HS-5 (cell line): ENCODE measurements at regions not wholly inside any gene's neighbourhood (a gene's known extent, or its start where the extent isn't known, plus 50 kb on each side); places are given as distances from the start of the nearest gene placed in this dataset.

Experiments
- DNase-seq: peaks from one replicate; pipeline ENCODE4 v3.0.0-alpha.2; 2012; ENCODE audit warnings: low read depth

DNA sequence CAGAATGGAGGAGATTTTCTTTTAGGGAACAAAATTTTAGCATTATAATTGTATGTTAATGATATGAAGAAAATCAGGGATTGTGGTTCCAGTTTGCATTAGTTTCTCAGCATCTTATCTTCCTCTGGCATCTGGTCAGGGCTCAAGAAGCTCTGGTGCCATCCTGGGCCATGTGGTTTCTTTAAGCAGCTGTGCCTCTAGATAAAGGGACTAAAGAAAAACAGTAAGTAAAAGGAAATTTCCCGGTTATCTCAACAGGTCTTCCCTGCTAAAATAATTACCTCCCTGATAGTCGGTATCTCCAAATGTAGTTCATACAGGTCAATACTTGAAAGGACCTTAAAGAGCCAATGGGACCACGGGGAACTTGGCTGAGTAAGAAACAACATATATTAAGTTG is 375.1 kb upstream of the RBMS3 start:
- DNase-seq: no peak

DNA sequence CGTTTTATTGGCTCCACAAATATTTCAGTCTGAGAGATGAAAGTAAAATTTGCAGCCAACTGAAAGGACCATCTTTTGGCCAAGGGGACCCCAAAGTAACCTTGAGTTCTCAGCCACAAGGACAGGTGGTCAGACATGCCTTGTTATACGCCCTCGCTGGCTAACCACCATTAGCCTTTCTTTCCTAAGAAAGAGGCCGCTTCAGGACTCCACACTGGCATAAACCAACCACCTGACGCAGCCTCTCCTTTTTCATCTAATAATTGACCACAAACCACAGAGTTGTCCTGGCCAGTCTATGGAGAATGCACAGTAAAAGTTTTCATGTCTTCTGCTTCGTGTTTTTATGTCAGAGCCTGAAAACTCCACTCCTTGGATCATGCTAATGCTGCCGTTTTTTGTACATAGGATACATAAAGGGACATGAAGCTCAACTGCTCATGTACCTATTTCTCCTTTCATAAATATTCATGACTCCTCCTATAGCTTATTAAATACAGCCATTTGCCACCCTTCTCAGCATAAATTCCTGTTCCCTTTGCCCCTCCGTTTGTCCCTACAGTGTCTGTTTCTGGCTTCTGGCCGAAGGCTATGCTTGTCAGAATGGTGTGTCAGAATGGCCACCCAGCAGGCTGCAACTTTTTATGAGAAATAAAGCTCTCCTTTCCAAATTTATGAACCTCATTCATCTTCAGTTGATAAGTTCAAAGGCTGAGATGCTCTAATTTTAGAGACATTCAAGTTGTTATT is 374.1 kb upstream of the RBMS3 start:
- no peak for DNase-seq

DNA sequence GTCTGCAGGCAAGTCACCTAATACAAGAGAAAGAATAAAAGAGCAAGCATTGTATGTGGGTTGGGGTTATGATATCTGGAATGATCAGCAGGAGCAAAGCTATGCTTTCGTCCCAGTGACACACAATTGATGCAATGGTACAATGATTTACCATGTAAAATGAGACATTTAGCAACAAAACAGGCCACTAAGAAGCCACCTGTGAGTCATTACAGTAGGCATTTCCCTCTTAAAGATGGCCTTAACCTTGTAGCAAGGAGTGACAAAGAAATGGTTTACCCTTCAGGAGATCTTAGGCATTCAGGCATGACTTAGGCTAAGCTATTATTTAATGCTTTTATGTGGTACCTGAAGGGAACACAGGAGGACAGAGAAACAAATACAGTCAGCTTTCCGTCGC is 373.3 kb upstream of the RBMS3 start:
- no peak for DNase-seq

DNA sequence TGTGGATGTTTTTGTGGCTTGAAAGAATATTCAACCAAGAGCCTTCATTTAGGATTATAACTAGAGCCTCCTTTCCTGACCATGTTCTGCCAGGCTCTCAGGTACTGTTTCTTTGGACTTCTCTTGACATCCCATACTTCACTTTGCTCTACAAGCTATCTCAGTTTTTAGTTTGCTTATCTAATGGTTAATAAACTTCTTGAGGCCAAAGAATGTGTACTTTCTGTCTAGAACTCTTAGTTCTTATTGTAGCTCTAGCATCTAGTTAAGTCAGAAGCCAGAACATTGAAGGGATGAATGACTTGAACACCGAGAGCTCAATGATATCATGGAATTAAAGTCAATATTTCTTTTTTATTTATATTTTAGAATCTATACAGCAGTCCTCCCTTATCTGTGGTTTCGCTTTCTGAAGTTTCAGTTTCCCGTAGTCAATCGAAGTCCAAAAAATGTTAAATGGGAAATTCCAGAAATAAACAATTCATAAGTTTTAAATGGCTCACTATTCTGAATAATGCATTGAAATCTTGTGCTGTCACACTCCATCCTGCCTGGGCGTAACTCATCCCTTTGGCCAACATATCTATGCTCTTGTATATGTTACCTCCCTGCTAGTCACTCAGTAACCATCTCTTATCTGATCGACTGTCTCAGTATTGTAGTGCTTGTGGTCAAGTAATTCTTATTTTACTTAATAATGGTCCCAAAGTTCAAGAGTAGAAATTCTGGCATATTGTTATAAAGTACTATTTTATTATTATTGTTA is 368.6 kb upstream of the RBMS3 start:
- no peak for DNase-seq

DNA sequence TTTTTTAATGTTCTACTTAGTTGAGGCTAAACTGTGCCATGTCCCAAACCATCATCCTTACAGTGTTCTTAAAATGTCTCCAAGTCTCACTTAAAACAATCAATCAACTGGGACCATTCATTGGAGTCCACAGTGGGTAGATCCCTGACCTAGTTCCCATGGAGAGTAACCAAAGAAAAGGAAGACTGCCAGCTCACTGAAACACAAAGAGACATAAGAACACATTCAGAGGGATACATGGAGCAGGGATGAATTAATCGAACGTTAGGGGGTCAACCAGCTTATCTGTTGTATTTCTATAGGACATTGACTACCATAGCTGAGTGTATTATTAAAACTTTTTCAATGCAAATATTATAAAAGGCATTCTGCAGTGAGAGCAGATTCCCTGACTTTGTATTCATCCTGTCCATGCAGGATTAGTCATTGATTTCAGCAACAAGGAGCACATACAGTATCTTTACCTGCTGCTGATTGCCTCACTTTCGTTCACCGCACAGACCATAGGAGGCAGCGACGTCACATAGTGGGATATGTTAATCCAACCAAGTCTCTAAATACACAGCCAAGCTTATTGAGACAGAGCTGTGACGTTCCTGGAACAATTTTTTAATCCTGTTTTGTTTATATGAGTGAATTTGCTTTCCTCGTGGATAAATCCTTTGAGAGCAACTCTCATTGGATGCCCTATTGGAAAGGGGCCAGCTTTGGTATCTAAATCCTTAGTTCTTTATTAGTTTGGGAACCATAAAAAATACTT is 364.9 kb upstream of the RBMS3 start:
- peak; percentile 15 for DNase-seq

DNA sequence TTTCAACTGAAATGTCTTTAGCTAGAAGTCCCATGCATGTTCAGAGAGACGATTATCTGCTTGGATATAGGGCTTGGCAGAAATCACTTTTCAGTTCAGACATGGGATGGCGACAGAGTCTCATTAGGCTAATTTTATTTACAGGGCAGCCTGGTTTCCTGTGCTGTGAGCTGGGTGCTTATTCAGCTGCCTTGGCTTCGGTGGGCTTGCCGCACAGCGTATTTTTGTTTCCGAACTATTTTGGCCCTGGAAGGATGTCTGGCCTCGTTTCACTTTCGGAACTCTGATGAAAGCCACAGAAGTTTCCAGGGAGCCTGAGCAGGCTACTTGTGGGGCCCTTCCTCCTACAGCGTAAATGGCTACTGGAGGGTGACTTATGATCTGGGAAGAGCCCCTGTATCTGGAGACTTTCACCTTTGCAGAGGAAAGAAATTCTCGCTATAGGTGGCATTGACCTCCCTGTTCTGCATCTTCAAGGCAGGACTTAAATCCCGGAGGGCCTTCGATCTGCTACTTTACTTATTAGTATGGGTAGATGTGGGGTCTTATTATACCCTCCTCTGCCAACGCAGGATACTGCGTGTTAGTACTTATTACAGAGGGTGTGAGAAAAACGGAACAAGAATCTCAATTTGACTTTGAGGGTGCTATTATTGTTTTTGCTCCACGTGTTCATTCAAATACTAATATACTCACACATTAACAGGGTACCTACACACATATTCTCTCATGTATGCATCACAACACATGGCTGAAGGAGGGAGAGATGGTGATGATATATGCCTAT is 364.0 kb upstream of the RBMS3 start:
- DNase-seq: no peak

DNA sequence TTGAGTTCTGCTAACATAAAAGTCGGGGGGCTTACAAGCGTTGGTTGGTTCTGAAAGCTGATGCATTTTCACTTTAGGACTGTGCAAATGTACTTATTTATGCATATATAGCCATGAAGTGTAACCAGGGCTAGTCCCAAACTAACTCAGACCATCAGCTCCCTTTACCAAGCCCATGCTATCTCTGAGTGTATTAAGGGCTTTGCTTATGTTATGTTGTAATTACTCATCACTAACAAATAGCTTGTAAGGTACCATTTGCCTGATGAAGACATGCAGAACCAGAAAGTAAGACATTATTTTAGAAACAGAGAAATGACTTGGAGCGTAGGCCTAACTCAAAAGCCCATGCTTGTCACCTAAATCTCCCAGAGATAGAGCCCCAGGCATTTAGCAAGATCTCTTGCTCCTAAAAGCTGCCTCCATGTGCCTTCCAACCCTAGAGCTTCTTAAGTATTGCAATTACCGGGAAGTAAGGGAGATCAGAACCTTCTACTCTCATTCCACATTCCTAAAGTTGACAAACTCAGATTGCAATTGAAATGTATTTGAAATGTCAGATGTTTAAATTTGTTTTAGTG is 362.9 kb upstream of the RBMS3 start:
- no peak for DNase-seq

DNA sequence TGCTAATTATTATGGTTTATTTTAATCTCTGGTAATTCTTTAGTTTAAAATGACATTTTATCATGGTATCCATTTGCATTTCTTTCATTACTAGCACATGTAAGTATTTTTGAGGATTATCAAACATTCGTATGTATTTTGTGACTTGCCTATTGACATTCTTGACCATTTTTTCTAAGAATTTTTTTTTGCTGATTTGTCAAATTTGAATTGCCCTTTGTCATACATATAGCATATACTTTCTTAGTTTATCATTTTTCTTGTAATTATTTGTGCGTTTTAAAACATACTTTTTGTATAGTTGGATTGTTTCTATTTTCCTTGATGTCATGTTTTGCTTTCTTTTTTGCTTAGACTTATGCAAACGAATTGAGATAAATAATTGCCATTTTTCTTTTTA is 358.5 kb upstream of the RBMS3 start:
- DNase-seq: no peak

DNA sequence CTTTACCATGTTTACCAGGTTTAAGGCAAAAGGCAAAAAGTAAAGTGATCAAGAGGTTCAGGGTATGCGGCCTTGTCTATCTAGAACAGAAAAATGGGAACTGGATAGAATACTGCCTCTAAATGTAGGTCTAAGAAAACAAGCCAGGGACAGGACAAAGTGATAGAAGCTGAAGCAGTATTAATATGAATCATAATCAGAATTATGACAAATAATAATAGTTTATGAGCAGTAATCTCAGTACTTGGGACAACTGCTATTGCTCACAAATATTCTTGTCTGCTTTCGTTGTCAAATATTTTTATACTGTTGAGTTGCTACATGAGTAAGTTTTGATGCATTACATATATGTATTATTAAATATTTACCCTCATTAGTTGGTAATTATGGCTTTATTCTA is 356.9 kb upstream of the RBMS3 start:
- DNase-seq: no peak

DNA sequence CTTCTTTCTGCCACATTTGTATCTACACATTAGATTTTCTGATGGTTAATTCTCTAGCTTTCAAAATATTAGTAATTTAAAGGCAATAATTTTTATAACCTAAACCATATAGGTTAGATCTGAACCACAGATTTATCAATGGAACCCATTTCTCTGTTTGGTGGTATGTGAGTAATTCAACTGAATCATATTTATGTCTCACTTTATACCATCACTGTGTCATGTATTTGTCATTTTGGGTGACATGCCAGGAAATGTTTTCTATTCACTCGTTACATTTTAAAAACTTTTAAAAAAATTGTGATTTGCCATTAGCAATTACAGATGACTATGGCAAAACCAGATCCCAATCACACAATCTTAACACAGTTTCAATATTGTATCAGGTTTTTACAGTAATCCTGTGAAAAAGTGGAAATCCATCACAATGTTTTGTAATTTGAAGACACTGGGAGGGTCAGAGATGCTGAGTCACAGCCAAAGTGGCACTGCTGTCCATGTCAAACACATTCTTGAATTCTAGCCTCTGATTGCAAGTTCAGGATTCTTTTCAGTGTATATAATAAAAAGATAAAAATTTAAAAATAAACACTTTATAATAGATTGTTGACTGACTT is 356.0 kb upstream of the RBMS3 start:
- DNase-seq: peak; percentile 24

DNA sequence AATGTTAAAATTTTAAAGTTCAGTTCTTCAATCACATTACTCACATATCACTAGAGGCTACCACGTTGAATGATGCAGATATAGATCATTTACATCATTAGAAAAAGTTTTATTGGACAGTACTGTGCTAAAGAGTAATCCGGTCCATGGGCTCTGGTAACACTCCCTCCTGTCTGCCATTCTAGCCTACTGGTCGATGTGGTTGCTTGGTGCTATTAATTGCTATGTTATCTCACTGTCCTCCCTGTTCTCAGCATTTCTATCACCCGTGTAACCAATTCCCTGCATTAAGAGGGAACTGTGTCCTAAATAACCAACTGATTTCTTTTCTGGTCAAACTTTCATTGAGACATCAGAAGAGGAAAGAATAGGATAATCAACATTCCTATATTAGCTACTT is 347.5 kb upstream of the RBMS3 start:
- DNase-seq: no peak

DNA sequence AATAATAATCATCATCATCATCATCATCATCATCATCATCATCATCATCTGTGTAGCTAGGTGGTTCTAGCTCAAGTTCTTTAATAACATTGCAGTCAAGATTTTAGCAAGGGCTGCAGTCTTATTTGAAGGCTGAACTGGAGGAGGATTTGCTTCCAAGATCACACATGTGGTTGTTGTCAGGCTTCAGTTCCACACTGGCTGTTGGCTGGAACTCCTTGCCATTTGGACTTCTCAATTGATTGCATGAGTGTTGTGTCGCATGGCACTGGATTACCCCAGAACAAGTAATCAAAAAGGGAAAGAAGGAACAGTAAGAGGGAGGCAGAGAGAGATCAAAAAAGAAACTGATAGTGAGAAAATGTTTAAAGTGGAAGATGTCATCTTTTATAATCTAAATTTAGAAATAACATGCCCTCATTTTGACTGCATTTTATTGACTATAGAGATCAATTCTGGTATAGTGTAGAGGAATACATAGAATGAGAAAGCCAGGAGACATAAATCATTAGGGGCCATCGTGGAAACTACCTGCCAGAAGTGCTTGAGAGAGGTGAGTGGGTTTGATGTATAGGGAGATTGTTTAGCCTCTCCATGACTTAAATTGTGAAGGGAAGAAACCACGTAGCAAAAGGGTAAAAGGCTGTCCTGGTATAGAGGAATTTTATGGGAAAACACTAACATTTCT is 346.6 kb upstream of the RBMS3 start:
- DNase-seq: no peak

DNA sequence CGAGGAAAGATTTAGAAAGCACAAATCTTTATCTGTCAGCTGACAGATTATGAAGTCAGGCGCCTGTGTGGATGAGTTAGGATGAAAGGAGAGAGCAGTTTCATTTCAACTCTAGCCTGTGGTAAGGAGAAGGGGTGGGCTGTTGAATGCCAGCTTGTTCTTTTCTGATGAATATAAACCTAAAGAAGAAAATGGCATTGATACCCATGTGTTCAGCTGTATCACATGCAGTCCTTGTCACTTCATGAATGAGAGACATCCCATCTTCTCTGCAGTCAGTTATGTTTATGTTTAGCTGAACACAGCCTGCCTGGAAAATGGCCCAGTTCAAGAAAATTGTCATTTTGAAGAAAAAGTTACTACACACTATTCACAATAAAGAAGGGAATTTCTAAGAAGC is 345.7 kb upstream of the RBMS3 start:
- no peak for DNase-seq

DNA sequence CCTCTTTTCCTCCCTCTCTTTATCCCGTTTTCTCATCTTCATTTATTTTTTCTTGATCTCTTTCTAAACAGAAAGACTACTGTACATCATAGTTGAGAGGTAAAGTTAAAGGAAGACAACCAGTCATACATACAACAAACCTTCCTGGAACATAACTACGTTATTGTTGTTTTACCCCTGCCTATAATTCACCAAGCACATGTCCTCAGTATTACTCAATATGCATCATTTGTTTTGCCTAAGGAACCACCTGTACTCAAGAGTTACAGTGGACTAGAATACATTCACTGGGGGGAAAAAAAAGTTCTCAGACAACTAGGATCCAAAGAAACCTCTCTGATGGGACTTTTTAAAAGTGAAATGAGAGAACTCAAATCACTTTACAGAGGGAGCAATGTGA is 344.7 kb upstream of the RBMS3 start:
- no peak for DNase-seq

DNA sequence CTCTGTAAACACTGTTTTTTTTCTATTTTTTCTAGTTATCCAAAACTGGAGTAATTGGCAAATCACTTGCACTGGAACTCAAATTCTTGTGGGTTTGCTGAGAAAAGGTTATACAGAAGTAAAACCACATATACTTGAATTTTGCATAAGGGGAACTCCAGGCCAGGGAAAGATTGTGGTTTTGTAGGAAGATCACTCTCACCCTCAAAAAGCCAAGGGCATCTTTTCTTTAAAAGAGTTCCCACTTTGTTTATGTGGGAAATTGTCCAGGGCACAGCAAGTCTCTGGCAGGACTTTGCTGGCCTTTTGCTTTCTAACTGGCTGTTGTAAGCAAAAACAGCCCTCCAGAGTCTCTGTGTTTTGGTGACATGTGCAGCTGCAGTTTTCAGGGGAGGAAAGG is 340.3 kb upstream of the RBMS3 start:
- no peak for DNase-seq

DNA sequence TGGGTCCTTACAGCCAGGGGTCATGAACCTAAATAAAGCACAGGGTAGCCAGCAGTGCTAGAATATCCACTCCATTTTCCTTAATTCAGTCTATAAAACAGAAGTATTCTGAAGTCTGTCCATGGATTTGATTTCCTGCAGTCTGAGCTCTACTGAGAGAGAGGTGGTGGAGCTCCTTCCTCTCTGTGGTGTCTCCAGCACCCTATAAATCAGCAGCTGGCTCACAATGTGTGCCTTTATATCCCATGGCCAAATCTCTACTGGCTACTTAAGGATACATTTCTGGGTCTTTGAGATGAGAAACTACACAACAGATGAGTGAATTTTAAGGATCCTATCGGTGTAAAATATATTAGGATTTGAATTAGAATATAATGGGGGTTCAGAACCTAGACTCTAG is 339.9 kb upstream of the RBMS3 start:
- DNase-seq: no peak

DNA sequence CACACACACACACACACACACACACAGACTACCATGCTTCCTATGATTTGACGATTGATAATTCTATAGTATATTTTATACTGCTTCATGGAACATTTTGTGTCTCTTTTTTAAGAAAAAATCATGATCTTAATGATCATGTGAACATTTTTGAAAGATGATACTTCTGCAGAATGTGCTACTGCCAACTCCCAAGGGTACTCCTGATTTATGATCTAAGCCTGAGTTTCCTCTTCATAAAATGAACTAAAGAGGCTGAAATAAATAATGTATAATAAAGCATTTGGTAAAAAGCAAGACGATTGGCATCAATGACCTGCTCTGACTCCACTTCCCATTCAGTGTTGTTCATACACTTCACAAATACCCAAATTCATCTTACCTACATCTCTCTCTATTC is 333.8 kb upstream of the RBMS3 start:
- DNase-seq: no peak

DNA sequence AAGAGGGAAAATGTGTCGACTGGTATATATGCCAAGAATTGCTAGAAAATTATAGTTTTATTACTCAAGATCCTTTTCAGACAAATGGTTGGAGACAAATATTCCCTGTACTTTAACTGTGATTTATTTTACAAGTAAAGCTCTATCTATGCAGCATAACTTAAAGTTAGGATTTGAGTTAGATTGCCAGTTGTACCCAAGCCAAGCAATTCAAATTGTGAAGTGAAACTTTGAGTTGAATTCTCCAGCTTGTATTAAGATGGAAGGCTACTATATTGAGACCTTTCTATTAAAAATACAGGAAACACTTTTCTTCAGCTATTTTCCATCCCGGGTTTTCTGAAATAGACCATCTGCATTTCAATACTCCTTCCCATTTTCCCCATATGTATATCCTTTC is 333.1 kb upstream of the RBMS3 start:
- no peak for DNase-seq

DNA sequence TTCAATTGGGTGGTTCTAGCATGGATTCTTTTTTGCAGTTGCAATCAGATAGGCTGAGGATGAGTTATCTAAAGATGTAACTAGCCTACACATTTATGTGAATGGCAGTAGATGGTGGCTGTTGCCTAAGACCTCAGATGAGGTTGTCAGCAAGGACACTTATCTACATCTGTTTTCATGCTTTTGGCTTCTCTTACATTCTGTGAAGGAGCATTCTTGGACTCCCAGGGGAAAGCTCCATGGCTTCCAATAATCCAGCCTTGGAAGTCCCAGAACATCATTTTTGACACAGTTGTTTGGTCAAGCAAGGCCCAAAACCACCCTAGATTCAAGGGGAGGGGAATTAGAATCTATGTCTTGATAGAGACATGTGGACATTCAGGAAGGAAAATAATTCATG is 332.2 kb upstream of the RBMS3 start:
- DNase-seq: no peak

DNA sequence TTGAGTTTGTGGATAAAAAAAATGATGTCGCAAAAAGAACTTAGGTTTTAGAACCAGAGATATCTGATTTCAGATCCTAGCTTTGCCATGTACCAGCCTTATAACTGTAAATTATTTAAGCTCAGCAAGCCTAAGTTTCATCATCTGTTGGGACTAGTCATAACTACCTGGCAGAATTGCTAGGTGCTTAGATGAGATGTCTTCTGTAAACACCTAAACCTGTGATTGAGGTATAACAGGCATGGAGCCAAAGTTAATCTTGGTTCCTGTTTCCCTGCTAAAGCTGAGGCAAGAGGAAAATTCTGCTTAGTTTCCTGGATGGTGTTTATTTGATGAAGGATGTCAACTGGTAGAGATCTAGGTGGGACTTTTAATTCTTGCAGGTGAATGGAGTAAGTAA is 331.3 kb upstream of the RBMS3 start:
- no peak for DNase-seq

DNA sequence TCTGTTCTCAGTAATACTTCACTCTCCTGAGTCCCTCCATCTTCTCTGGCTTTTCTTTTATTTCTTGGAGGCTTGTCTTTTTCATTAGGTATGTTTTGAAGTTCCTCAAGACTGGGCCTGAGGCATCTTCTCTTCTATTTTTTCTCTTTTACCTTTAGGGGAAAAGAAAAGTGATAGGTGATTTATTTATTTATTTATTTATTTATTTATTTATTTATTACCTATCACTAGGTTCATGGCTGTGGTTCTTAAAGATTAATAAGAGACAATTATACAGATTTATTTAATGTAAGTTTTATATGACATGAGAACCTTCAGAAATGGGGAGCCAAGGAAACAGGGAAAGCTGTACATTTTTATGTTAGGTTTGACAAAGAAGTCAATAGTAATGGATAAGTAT is 330.3 kb upstream of the RBMS3 start:
- DNase-seq: no peak
